Liver (tissue), 8 donors: ENCODE measurements at regions not wholly inside any gene's neighbourhood (a gene's known extent, or its start where the extent isn't known, plus 50 kb on each side); places are given as distances from the start of the nearest gene placed in this dataset.

Source experiments
- DNase-seq: peaks from one replicate; pipeline ENCODE4 v3.0.0-alpha.2; 2017; ENCODE audit warnings: low spot score
- H3K27ac ChIP-seq, 2 donors: one replicate each; pipeline ENCODE4 v1.7.0; 2013; ENCODE audit warnings: inconsistent platforms in 2 of 2, low read length in 2 of 2, control low read depth in 1 of 2, low read depth in 1 of 2, mild to moderate bottlenecking in 1 of 2
- H3K27me3 ChIP-seq, 4 donors: one replicate each; pipeline versions ENCODE4 v1.6.1 to v1.7.0; 2013; ENCODE audit warnings: low read length in 3 of 4, inconsistent platforms in 1 of 4, mild to moderate bottlenecking in 1 of 4, moderate library complexity in 1 of 4; ENCODE audit not compliant: control insufficient read depth in 4 of 4, insufficient read depth in 4 of 4
- H3K36me3 ChIP-seq, 4 donors: one replicate each; pipeline versions ENCODE4 v1.6.1 to v1.7.0; 2013; ENCODE audit warnings: low read length in 3 of 4, mild to moderate bottlenecking in 3 of 4, low read depth in 1 of 4, moderate library complexity in 1 of 4; ENCODE audit not compliant: control insufficient read depth in 4 of 4, insufficient read depth in 3 of 4
- H3K4me1 ChIP-seq, 4 donors: one replicate each; pipeline versions ENCODE4 v1.6.1 to v1.7.0; 2013; ENCODE audit warnings: low read length in 3 of 4, mild to moderate bottlenecking in 3 of 4, moderate library complexity in 1 of 4; ENCODE audit not compliant: control insufficient read depth in 4 of 4, insufficient read depth in 4 of 4
- H3K4me3 ChIP-seq, 3 donors: one replicate each; pipeline versions ENCODE4 v1.6.1 to v1.7.0; 2013; ENCODE audit warnings: low read length in 3 of 3, control low read depth in 1 of 3, low read depth in 1 of 3, mild to moderate bottlenecking in 1 of 3
- H3K9ac ChIP-seq, 2 donors: one replicate each; pipeline ENCODE4 v1.7.0; 2013; ENCODE audit warnings: low read length in 2 of 2, mild to moderate bottlenecking in 2 of 2, moderate library complexity in 2 of 2, control low read depth in 1 of 2, low read depth in 1 of 2
- H3K9me3 ChIP-seq, 4 donors: one replicate each; pipeline versions ENCODE4 v1.6.1 to v1.7.0; 2013; ENCODE audit warnings: low read length in 3 of 4; ENCODE audit not compliant: control insufficient read depth in 4 of 4
- EGR1 ChIP-seq, 2 donors: IDR thresholded peaks; 2 replicates each; pipeline ENCODE4 v1.6.1; 2016 to 2018; ENCODE audit warnings: antibody characterized with exemption in 2 of 2, low read depth in 2 of 2
- FOXA1 ChIP-seq: IDR thresholded peaks from 2 replicates; pipeline ENCODE4 v1.6.1; 2016; ENCODE audit warnings: antibody characterized with exemption
- FOXA2 ChIP-seq: IDR thresholded peaks from 2 replicates; pipeline ENCODE4 v1.6.1; 2016; ENCODE audit warnings: antibody characterized with exemption
- GABPA ChIP-seq, 2 donors: IDR thresholded peaks in 1 of 2; conservative IDR thresholded peaks in 1 of 2; 2 replicates each; pipeline ENCODE4 v1.6.1; 2016; ENCODE audit warnings: antibody characterized with exemption in 2 of 2, mild to moderate bottlenecking in 1 of 2, moderate library complexity in 1 of 2
- HNF4A ChIP-seq, 2 donors: conservative IDR thresholded peaks; 2 replicates each; pipeline ENCODE4 v1.6.1; 2016; ENCODE audit warnings: antibody characterized with exemption in 2 of 2, mild to moderate bottlenecking in 2 of 2
- HNF4G ChIP-seq: IDR thresholded peaks from 2 replicates; pipeline ENCODE4 v1.6.1; 2016; ENCODE audit warnings: antibody characterized with exemption
- JUND ChIP-seq, 2 donors: IDR thresholded peaks; 2 replicates each; pipeline ENCODE4 v1.6.1; 2016; ENCODE audit warnings: antibody characterized with exemption in 2 of 2
- NR2F2 ChIP-seq: IDR thresholded peaks from 2 replicates; pipeline ENCODE4 v1.6.1; 2016; ENCODE audit warnings: antibody characterized with exemption
- RAD21 ChIP-seq, 2 donors: IDR thresholded peaks; 2 replicates each; pipeline ENCODE4 v1.6.1; 2016; ENCODE audit warnings: antibody characterized with exemption in 2 of 2, mild to moderate bottlenecking in 2 of 2
- RXRA ChIP-seq, 2 donors: IDR thresholded peaks; 2 replicates each; pipeline ENCODE4 v1.6.1; 2017 to 2018; ENCODE audit warnings: antibody characterized with exemption in 2 of 2, mild to moderate bottlenecking in 1 of 2
- SP1 ChIP-seq: IDR thresholded peaks from 2 replicates; pipeline ENCODE4 v1.6.1; 2018; ENCODE audit warnings: antibody characterized with exemption, mild to moderate bottlenecking
- TAF1 ChIP-seq: conservative IDR thresholded peaks from 2 replicates; pipeline ENCODE4 v1.6.1; 2016; ENCODE audit warnings: antibody characterized with exemption, mild to moderate bottlenecking
- YY1 ChIP-seq: IDR thresholded peaks from 2 replicates; pipeline ENCODE4 v1.6.1; 2016; ENCODE audit warnings: antibody characterized with exemption, mild to moderate bottlenecking
- WGBS: extraction: QIAGEN DNeasy Blood & Tissue Kit; methylation state at CpG from one replicate; pipeline ENCODE4 v1.1.7; 2013; 5-methylcytosine and 5-hydroxymethylcytosine counted together
- TF ChIP-seq, protein P1 (sequence below): IDR thresholded peaks from 2 replicates; pipeline ENCODE4 v1.6.1; 2016; ENCODE audit warnings: antibody characterized with exemption
- TF ChIP-seq, protein P2 (sequence below): IDR thresholded peaks from 2 replicates; pipeline ENCODE4 v1.6.1; 2016; ENCODE audit warnings: antibody characterized with exemption, mild to moderate bottlenecking
- TF ChIP-seq, protein P3 (sequence below): fragments of 150-350 bp; IDR thresholded peaks from 2 replicates; pipeline ENCODE4 v1.5.1; 2017; ENCODE audit warnings: improper control_type of control experiment, low read depth, low read length; ENCODE audit not compliant: missing input control
- TF ChIP-seq, protein P4 (sequence below): IDR thresholded peaks from 2 replicates; pipeline ENCODE4 v1.6.1; 2016; ENCODE audit warnings: antibody characterized with exemption
- TF ChIP-seq, protein P5 (sequence below): IDR thresholded peaks from 2 replicates; pipeline ENCODE4 v1.6.1; 2016; ENCODE audit warnings: antibody characterized with exemption
- donor health status: healthy.
- donor health status: healthy.
- donor health status: healthy.
- donor health status: healthy.
- donor health status: healthy.

DNA sequence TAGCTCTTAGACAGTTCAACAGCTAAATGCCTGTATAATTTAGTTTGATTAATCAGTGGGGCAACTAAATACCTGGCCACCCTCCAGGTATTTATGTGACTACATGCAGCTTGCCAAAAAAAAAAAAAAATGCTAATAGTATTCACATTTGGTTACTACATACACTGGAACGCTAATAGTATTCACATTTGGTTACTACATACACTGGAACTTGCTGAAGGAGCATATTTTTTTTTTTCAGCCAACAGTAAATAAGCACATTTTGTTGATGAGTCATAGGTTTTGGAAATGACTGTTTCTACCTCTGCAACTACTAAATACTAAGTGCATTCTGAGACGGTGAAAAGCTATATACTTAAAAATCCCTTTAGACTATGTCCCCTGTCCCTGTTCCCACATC, 1172.3 kb downstream of the LRFN5 start (continued):
- TF ChIP-seq, protein P1, sequence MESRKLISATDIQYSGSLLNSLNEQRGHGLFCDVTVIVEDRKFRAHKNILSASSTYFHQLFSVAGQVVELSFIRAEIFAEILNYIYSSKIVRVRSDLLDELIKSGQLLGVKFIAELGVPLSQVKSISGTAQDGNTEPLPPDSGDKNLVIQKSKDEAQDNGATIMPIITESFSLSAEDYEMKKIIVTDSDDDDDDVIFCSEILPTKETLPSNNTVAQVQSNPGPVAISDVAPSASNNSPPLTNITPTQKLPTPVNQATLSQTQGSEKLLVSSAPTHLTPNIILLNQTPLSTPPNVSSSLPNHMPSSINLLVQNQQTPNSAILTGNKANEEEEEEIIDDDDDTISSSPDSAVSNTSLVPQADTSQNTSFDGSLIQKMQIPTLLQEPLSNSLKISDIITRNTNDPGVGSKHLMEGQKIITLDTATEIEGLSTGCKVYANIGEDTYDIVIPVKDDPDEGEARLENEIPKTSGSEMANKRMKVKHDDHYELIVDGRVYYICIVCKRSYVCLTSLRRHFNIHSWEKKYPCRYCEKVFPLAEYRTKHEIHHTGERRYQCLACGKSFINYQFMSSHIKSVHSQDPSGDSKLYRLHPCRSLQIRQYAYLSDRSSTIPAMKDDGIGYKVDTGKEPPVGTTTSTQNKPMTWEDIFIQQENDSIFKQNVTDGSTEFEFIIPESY, result no peak
- no peak for TF ChIP-seq RXRA (IDR thresholded peaks at IDR 0.05)
- TF ChIP-seq EGR1 (IDR thresholded peaks at IDR 0.05; ENCODE audit: low read depth in 2 of 2), result no peak
- no peak for TF ChIP-seq JUND (IDR thresholded peaks at IDR 0.05)
- TF ChIP-seq GABPA (IDR thresholded peaks at IDR 0.05 in 1 of 2, conservative IDR thresholded peaks at IDR 0.05 in 1 of 2), result no peak
- no peak for TF ChIP-seq SP1
- no peak for TF ChIP-seq YY1
- no peak for TF ChIP-seq HNF4G
- TF ChIP-seq FOXA2, result no peak

DNA sequence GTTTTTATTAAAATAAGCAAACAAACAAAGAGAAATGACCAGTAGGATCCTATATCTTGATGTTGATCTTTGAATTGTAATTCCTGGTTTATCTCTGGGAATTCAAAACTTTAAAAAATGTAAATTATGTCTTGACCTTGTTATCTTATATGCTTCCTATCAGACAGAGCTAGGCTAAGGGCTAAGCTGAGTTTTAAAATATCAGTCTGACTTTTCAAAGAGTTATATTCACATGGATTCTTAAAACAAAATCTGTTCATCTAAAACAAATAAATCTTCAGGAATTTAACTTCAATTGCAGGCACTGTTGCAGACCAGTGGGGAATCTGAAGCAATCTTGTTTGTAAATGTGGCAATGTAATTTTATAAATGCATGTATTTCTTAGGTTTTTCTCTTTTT, 1144.1 kb downstream of the LRFN5 start:
- Histone ChIP-seq H3K4me3 (no peak overlapping the region), H3K36me3 (no peaks in the 10 kb centered on the region), H3K27ac (no peak overlapping the region), H3K4me1 (no peaks in the 10 kb centered on the region), H3K9ac (no peak overlapping the region), H3K9me3 (no peaks in the 10 kb centered on the region), H3K27me3 (peaks cover 0 to 3% (median 0%) of the 10 kb centered on the region in 4 donors)
- DNase-seq, result no peak
- TF ChIP-seq HNF4G, result no peak
- no peak for TF ChIP-seq EGR1 (IDR thresholded peaks at IDR 0.05; ENCODE audit: low read depth in 2 of 2)
- no peak for TF ChIP-seq TAF1
- no peak for TF ChIP-seq RXRA (IDR thresholded peaks at IDR 0.05)
- no peak for TF ChIP-seq HNF4A (conservative IDR thresholded peaks at IDR 0.05)
- no peak for TF ChIP-seq FOXA2
- TF ChIP-seq, protein P1, result no peak

DNA sequence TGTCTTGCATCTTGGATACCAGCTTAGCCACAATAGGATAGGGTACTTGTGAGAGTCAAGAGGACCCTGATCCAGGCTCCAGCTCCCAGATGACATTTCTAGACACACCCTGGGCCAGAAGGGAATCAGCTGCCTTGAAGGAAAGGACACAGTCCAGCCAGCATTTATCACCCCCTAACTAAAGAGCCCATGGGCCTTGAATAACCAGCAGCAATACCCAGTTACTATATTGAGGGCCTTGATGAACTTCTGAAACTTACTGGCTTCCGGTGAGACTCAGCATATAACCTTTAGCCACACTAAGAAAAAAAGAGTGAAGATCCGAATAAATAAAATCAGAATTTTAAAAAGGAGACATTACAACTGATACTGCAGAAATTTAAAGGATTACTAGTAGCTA, 1135.4 kb downstream of the LRFN5 start:
- no peaks in the 10 kb centered on the region for H3K36me3 ChIP-seq
- no peak overlapping the region for H3K9ac ChIP-seq
- H3K4me3 ChIP-seq, result no peak overlapping the region
- no peaks in the 10 kb centered on the region for H3K27me3 ChIP-seq
- 82% methylated on average over 2 of the region's 2 CpGs for WGBS
- DNase-seq, result no peak
- no peak overlapping the region for H3K27ac ChIP-seq
- TF ChIP-seq HNF4A (conservative IDR thresholded peaks at IDR 0.05), result no peak
- no peak for TF ChIP-seq NR2F2
- no peak for TF ChIP-seq FOXA2
- TF ChIP-seq, protein P2, sequence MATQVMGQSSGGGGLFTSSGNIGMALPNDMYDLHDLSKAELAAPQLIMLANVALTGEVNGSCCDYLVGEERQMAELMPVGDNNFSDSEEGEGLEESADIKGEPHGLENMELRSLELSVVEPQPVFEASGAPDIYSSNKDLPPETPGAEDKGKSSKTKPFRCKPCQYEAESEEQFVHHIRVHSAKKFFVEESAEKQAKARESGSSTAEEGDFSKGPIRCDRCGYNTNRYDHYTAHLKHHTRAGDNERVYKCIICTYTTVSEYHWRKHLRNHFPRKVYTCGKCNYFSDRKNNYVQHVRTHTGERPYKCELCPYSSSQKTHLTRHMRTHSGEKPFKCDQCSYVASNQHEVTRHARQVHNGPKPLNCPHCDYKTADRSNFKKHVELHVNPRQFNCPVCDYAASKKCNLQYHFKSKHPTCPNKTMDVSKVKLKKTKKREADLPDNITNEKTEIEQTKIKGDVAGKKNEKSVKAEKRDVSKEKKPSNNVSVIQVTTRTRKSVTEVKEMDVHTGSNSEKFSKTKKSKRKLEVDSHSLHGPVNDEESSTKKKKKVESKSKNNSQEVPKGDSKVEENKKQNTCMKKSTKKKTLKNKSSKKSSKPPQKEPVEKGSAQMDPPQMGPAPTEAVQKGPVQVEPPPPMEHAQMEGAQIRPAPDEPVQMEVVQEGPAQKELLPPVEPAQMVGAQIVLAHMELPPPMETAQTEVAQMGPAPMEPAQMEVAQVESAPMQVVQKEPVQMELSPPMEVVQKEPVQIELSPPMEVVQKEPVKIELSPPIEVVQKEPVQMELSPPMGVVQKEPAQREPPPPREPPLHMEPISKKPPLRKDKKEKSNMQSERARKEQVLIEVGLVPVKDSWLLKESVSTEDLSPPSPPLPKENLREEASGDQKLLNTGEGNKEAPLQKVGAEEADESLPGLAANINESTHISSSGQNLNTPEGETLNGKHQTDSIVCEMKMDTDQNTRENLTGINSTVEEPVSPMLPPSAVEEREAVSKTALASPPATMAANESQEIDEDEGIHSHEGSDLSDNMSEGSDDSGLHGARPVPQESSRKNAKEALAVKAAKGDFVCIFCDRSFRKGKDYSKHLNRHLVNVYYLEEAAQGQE, result no peak
- no peak for TF ChIP-seq JUND (IDR thresholded peaks at IDR 0.05)
- TF ChIP-seq YY1, result no peak
- no peak for TF ChIP-seq SP1
- no peak for TF ChIP-seq RAD21 (IDR thresholded peaks at IDR 0.05)
- TF ChIP-seq, protein P3, sequence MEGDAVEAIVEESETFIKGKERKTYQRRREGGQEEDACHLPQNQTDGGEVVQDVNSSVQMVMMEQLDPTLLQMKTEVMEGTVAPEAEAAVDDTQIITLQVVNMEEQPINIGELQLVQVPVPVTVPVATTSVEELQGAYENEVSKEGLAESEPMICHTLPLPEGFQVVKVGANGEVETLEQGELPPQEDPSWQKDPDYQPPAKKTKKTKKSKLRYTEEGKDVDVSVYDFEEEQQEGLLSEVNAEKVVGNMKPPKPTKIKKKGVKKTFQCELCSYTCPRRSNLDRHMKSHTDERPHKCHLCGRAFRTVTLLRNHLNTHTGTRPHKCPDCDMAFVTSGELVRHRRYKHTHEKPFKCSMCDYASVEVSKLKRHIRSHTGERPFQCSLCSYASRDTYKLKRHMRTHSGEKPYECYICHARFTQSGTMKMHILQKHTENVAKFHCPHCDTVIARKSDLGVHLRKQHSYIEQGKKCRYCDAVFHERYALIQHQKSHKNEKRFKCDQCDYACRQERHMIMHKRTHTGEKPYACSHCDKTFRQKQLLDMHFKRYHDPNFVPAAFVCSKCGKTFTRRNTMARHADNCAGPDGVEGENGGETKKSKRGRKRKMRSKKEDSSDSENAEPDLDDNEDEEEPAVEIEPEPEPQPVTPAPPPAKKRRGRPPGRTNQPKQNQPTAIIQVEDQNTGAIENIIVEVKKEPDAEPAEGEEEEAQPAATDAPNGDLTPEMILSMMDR, result no peak
- no peak for TF ChIP-seq HNF4G
- TF ChIP-seq, protein P4, sequence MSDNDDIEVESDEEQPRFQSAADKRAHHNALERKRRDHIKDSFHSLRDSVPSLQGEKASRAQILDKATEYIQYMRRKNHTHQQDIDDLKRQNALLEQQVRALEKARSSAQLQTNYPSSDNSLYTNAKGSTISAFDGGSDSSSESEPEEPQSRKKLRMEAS, result no peak
- TF ChIP-seq, protein P5, sequence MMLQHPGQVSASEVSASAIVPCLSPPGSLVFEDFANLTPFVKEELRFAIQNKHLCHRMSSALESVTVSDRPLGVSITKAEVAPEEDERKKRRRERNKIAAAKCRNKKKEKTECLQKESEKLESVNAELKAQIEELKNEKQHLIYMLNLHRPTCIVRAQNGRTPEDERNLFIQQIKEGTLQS, result no peak
- TF ChIP-seq FOXA1, result no peak
- TF ChIP-seq RXRA (IDR thresholded peaks at IDR 0.05), result no peak
- TF ChIP-seq EGR1 (IDR thresholded peaks at IDR 0.05; ENCODE audit: low read depth in 2 of 2), result no peak
- no peak for TF ChIP-seq TAF1
- TF ChIP-seq GABPA (IDR thresholded peaks at IDR 0.05 in 1 of 2, conservative IDR thresholded peaks at IDR 0.05 in 1 of 2), result no peak
- TF ChIP-seq, protein P1, result no peak
- H3K4me1 ChIP-seq, result no peaks in the 10 kb centered on the region
- no peaks in the 10 kb centered on the region for H3K9me3 ChIP-seq
